HUDEP-2 (cell line): ENCODE measurements at regions not wholly inside any gene's neighbourhood (a gene's known extent, or its start where the extent isn't known, plus 50 kb on each side); places are given as distances from the start of the nearest gene placed in this dataset.
"Not testable (repeated sequence)": the region's sequence is repeated elsewhere in the genome, so short reads cannot be mapped to it uniquely, and the experiment has no call there.

ENCODE experiments used
- DNase-seq, 76 experiments: peaks; one replicate each; lab custom pipeline; 2025; ENCODE audit not compliant: unreplicated experiment in 76 of 76; lab: John Stamatoyannopoulos, UW

DNA sequence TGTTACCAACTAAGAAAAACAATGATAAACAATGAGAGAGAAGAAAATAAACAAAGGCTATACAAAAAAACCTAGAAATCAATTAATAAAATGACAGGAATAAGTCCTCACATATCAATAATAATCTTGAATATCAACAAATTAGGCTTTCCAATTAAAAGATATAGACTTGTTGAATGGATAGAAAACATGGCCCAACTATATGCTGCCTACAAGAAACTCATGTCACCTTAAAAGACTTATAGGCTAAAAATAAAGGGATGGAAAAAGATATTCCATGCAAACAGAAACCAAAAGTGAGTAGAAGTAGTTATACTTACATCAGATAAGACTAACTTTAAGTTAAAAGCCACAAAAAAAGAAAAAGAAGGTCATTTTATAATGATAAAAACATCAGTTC is 183.9 kb downstream of the MYRFL start:
- DNase-seq: no peak

- DNase-seq: no peak
These were observed 186.3 kb downstream of the MYRFL start for GRCh38 chr12:70011353-70011752.

GRCh38 chr12:70013016-70013415 is 188.0 kb downstream of the MYRFL start:
- not testable (repeated sequence) for DNase-seq

- DNase-seq: no peak
These were observed 203.5 kb downstream of the MYRFL start for GRCh38 chr12:70028515-70028914.

- DNase-seq: no peak
These were observed 203.9 kb downstream of the MYRFL start for GRCh38 chr12:70028918-70029317.

GRCh38 chr12:70031046-70031445 is 206.0 kb downstream of the MYRFL start:
- DNase-seq: no peak

DNA sequence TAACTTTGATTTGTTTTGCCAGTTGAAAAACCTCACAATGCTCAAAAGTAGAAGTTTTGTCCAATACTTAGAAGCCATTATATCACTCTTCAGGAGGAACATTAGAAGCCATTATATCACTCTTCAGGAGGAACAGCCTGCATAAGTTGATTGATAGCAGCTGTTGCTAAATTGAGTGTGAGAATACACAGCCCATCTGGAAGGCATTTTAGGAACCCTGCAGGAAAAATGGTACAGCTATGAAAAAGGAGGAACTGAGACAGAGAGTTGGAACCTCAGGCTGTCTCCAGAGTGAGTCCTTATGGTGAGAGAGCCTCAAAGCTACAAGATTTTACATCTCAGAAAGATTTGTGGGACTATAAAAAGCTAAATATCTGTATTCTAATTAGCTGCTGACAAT is 207.0 kb downstream of the MYRFL start:
- DNase-seq: no peak

- DNase-seq: no peak
These were observed 208.3 kb downstream of the MYRFL start for GRCh38 chr12:70033310-70033709.

DNA sequence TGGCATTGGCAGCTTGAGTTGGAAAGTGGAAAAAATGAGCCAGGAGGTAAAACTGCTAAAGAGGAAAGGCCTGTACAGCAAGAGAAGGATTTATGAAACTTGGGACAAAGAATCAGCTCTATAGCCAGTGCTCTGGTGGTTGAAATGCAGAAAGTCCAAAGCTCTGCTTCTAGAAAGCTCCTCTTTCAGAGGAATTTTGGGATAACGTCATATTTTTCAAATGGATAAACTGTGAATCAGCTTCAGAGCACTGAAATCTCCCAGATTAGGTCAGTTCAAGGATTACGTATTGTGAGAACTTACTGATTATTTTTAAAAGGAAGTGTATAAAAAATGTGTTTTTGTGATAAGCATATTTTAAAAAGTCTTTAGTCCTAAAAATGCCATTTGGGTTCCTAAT is 203.1 kb upstream of the CNOT2 start:
- DNase-seq: no peak

GRCh38 chr12:70042675-70043074 is 200.6 kb upstream of the CNOT2 start:
- no peak for DNase-seq

- DNase-seq: no peak
These were observed 199.6 kb upstream of the CNOT2 start for GRCh38 chr12:70043490-70044138.

GRCh38 chr12:70044167-70044566 is 199.1 kb upstream of the CNOT2 start:
- DNase-seq: no peak

DNA sequence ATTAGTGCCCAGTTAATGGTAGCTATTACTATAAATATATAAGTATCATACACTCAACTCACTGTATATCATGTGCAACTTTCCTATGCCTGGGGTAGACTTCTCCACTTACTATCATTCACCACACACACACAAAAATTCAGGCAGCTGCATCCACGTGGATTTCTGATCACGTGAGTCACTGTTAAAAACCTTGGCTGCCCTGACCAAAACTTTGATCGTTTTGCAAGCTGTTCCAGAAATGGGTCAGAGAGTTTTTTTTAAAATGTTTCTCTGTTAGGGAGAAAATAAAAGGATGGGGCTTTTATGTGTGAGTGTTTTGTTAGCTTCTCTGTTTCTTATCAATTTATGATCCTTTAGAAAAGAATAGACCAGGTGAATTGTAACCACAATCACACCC is 198.2 kb upstream of the CNOT2 start:
- no peak for DNase-seq

- no peak for DNase-seq
These were observed 197.7 kb upstream of the CNOT2 start for GRCh38 chr12:70045514-70045913.

DNA sequence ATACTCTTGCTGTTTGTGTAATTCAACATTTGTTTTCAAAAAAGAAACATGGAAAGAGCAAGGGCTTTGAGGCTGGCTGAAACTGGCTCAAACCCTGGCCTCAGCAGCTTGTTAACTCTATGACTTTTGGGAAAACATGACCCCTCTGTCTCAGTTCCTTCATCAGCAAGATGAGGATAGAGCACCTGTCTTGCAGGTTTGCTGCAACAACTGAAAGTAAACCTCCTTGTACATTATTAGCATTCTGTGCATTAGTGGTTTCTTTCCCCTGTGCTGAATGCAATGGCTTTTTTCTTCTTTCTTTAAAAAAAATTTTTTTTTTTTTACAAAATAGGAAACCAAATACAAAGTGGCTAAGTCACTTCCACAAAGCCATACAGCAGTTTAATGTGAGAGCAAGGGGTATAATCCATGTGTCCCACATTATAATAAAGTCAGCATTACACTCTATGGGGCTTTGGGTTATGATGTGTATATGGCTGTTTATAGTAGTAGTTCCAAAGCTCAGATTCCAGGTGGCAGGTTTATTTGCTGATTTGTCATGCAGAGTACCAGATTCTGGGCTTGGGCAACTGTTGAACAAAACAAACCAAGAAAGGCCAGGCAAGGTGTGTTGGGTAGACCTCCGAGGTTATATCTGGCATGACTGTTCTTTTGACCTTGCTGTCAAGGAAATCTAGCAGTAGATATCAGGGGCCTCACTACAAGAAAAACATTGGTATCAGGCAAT is 194.5 kb upstream of the CNOT2 start:
- DNase-seq: no peak

GRCh38 chr12:70049596-70050360 is 193.5 kb upstream of the CNOT2 start:
- peak in 2 of 76 experiments; percentile 11 to 12 for DNase-seq

GRCh38 chr12:70052476-70052875 is 190.8 kb upstream of the CNOT2 start:
- no peak for DNase-seq

DNA sequence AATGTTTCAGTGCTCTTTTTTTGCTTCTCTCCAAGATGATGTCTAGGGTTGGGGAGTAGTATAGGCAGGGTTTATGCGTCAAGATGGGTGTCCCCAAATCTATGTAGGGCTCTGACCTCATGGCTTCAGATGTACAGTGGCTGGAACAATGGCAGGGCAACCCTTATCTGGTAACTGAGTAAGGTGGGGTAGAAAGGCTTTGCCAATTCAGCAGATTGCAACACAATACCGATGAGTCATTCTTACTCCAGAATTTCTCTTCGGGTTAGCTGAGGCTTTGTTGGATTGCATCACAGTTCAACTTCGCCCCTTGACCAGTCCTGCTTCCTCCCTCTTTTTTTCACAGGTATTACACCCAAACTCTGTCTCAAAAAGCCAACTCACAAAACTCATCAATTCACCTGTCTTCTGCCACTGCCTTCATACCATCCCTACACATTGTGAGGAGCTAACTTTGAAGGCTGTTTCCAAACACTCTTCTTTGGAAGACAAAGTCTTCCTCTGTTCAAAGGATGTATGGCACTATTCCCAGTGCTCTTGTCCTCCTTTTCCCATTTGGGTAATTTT is 190.2 kb upstream of the CNOT2 start:
- DNase-seq: peak in 3 of 76 experiments; percentile 2 to 17 (median 4)

DNA sequence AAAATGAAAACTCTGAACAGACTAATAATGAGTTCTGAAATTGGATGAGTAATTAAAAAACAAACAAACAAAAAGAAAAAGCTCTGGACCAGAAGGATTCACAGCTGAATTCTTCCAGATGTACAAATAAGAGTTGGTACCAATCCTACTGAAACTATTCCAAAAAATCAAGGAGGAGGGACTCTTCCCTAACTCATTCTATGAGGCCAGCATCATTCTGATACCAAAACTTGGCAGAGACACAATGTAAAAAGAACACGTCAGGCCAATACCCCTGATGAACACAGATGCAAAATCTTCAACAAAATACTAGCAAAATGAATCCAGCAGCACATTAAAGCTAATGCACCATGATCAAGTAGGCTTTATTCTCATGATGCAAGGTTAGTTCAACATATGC is 183.9 kb upstream of the CNOT2 start:
- DNase-seq: no peak

- no peak for DNase-seq
These were observed 182.6 kb upstream of the CNOT2 start for GRCh38 chr12:70060634-70061033.

DNA sequence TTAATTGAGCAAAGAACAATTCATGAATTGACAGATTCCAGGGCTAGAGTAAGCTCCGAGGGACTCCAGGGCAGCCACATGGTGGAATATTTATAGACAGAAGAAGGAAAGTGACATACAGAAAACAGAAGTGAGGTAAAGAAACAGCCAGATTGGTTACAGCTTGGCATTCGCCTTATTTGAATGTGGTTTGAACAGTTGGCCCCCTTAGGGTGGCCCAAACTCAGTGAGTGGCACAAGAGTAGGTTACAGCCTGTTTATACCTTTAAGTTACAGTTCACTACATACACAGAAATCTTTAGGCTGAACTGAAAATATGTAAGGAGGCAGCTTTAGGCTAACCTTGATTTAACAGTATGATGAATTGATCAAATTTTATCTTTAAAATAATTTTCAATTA is 174.5 kb upstream of the CNOT2 start:
- DNase-seq: no peak
